GM23338 (cell line): ENCODE measurements at regions not wholly inside any gene's neighbourhood (a gene's known extent, or its start where the extent isn't known, plus 50 kb on each side); places are given as distances from the start of the nearest gene placed in this dataset.

Source experiments
- ATAC-seq: fragments of 200-7000 bp; cut with Tn5 transposase; 3 replicates; pipeline ENCODE4 v1.9.1; 2020
- DNase-seq: peaks from one replicate; pipeline ENCODE4 v3.0.0-alpha.2; 2015; ENCODE audit warnings: low spot score
- H2AFZ ChIP-seq: fragments of 200-600 bp; sonication (generic); 2 replicates; pipeline ENCODE4 v1.8.0; 2016; ENCODE audit warnings: antibody characterized with exemption, mild to moderate bottlenecking, moderate library complexity
- H3F3A ChIP-seq: fragments of 200-600 bp; sonication (generic); replicated peaks from 2 replicates; pipeline ENCODE4 v1.8.0; 2017; ENCODE audit warnings: antibody characterized with exemption, mixed run types, low read depth
- H3K27ac ChIP-seq: fragments of 200-600 bp; sonication (generic); 2 replicates; pipeline ENCODE4 v1.6.1; 2016; ENCODE audit warnings: low read depth
- H3K27me3 ChIP-seq: fragments of 200-600 bp; sonication (generic); 2 replicates; pipeline ENCODE4 v1.8.0; 2016; ENCODE audit warnings: mild to moderate bottlenecking, mixed run types, moderate library complexity; ENCODE audit not compliant: insufficient read depth
- H3K36me3 ChIP-seq: fragments of 200-600 bp; sonication (generic); 2 replicates; pipeline ENCODE4 v1.8.0; 2016; ENCODE audit warnings: mild to moderate bottlenecking; ENCODE audit not compliant: insufficient read depth
- H3K4me1 ChIP-seq: fragments of 200-600 bp; sonication (generic); 2 replicates; pipeline ENCODE4 v1.8.0; 2016; ENCODE audit warnings: mild to moderate bottlenecking, moderate library complexity; ENCODE audit not compliant: insufficient read depth
- H3K4me2 ChIP-seq: fragments of 200-600 bp; sonication (generic); 2 replicates; pipeline ENCODE4 v1.7.1; 2017; ENCODE audit warnings: mixed run types
- H3K4me3 ChIP-seq: fragments of 200-600 bp; sonication (generic); 2 replicates; pipeline ENCODE4 v1.6.1; 2016; ENCODE audit warnings: mixed run types
- H3K79me2 ChIP-seq: fragments of 200-600 bp; sonication (generic); replicated peaks from 2 replicates; pipeline ENCODE4 v1.8.0; 2017; ENCODE audit warnings: mild to moderate bottlenecking; ENCODE audit not compliant: insufficient read depth
- H3K9me2 ChIP-seq: fragments of 200-600 bp; sonication (generic); 2 replicates; pipeline ENCODE4 v1.8.0; 2017; ENCODE audit not compliant: insufficient read depth
- H4K20me1 ChIP-seq: fragments of 200-600 bp; sonication (generic); replicated peaks from 2 replicates; pipeline ENCODE4 v1.8.0; 2017; ENCODE audit warnings: mild to moderate bottlenecking; ENCODE audit not compliant: insufficient read depth
- H3K27ac Mint-ChIP-seq: 2 replicates; pipeline ENCODE4 v1.8.0; 2020; ENCODE audit warnings: inconsistent platforms, mild to moderate bottlenecking, moderate library complexity, mixed read lengths
- H3K27me3 Mint-ChIP-seq: 3 replicates; pipeline ENCODE4 v1.8.0; 2022; ENCODE audit warnings: low read depth, mild to moderate bottlenecking, moderate library complexity, mixed read lengths, inconsistent platforms; ENCODE audit not compliant: insufficient read depth, poor library complexity
- H3K36me3 Mint-ChIP-seq: 3 replicates; pipeline ENCODE4 v1.8.0; 2021; ENCODE audit warnings: low read depth, mild to moderate bottlenecking, inconsistent platforms, moderate library complexity, mixed read lengths
- H3K4me1 Mint-ChIP-seq: 3 replicates; pipeline ENCODE4 v1.8.0; 2020; ENCODE audit warnings: mild to moderate bottlenecking, inconsistent platforms, mixed read lengths
- H3K4me3 Mint-ChIP-seq: 3 replicates; pipeline ENCODE4 v1.8.0; 2021; ENCODE audit warnings: moderate library complexity, mild to moderate bottlenecking, inconsistent platforms, mixed read lengths
- H3K9me3 Mint-ChIP-seq: 3 replicates; pipeline ENCODE4 v1.8.0; 2020; ENCODE audit warnings: moderate library complexity, mild to moderate bottlenecking, inconsistent platforms, mixed read lengths
- CREB1 ChIP-seq: fragments of 250-450 bp; sonication (Bioruptor Pico); IDR thresholded peaks from 2 replicates; pipeline ENCODE4 v1.5.0; 2020; ENCODE audit warnings: low read depth, mild to moderate bottlenecking, moderate library complexity
- EZH2 ChIP-seq: fragments of 200-600 bp; sonication (generic); IDR thresholded peaks from one replicate; pipeline ENCODE4 v1.8.0; 2017; ENCODE audit warnings: antibody characterized with exemption, mild to moderate bottlenecking, low read depth; ENCODE audit not compliant: unreplicated experiment
- EZH2phosphoT487 ChIP-seq: fragments of 200-600 bp; sonication (generic); IDR thresholded peaks from one replicate; pipeline ENCODE4 v1.8.1; 2018; ENCODE audit warnings: antibody characterized with exemption; ENCODE audit not compliant: unreplicated experiment
- JUNB ChIP-seq: IDR thresholded peaks from one replicate; pipeline ENCODE4 v1.6.1; 2016; ENCODE audit warnings: antibody characterized with exemption; ENCODE audit not compliant: unreplicated experiment
- NANOG ChIP-seq: IDR thresholded peaks from 2 replicates; pipeline ENCODE4 v1.6.1; 2016; ENCODE audit warnings: antibody characterized with exemption, borderline replicate concordance
- POLR2AphosphoS5 ChIP-seq: IDR thresholded peaks from 2 replicates; pipeline ENCODE4 v1.6.1; 2016; ENCODE audit warnings: antibody characterized with exemption, low read depth
- STAT1 ChIP-seq: IDR thresholded peaks from one replicate; pipeline ENCODE4 v1.6.1; 2016; ENCODE audit warnings: antibody characterized with exemption; ENCODE audit not compliant: unreplicated experiment
- ZNF114 ChIP-seq: fragments of 250-450 bp; sonication (Bioruptor Pico); IDR thresholded peaks from 2 replicates; pipeline ENCODE4 v1.5.0; 2020; ENCODE audit warnings: mild to moderate bottlenecking, moderate library complexity
- ZNF331 ChIP-seq: fragments of 250-450 bp; sonication (Bioruptor Pico); IDR thresholded peaks from 2 replicates; pipeline ENCODE4 v1.5.0; 2020; ENCODE audit warnings: low read depth, mild to moderate bottlenecking, moderate library complexity
- TF ChIP-seq, protein P1 (sequence below): fragments of 250-450 bp; sonication (Bioruptor Pico); IDR thresholded peaks from 2 replicates; pipeline ENCODE4 v1.5.0; 2020; ENCODE audit warnings: mild to moderate bottlenecking, moderate library complexity
- TF ChIP-seq, protein P2 (sequence below): IDR thresholded peaks from 2 replicates; pipeline ENCODE4 v1.6.1; 2016; ENCODE audit warnings: antibody characterized with exemption
- TF ChIP-seq, protein P3 (sequence below): IDR thresholded peaks from one replicate; pipeline ENCODE4 v1.6.1; 2018; ENCODE audit warnings: antibody characterized with exemption; ENCODE audit not compliant: unreplicated experiment

DNA sequence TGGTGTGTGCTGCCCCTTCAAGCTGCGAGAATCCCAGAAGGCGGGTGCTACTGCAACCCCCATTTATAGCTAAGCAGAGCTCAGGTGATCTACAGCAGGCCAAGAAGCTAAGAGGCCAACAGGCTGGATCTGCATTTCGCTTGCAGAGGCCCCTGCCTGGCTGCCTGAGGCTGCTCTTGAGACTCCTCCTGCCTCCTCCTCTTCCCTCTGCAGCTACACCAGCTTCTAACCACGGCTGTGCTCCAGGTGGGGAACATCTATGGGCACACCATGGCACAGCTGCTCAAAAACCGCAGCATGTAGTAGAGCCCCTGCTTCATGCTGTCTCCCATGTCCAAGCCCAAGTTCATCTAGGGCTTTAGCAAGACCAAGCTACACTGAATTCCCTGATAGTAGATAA, 72.9 kb upstream of the ZNF678 start (continued):
- TF ChIP-seq, protein P1, sequence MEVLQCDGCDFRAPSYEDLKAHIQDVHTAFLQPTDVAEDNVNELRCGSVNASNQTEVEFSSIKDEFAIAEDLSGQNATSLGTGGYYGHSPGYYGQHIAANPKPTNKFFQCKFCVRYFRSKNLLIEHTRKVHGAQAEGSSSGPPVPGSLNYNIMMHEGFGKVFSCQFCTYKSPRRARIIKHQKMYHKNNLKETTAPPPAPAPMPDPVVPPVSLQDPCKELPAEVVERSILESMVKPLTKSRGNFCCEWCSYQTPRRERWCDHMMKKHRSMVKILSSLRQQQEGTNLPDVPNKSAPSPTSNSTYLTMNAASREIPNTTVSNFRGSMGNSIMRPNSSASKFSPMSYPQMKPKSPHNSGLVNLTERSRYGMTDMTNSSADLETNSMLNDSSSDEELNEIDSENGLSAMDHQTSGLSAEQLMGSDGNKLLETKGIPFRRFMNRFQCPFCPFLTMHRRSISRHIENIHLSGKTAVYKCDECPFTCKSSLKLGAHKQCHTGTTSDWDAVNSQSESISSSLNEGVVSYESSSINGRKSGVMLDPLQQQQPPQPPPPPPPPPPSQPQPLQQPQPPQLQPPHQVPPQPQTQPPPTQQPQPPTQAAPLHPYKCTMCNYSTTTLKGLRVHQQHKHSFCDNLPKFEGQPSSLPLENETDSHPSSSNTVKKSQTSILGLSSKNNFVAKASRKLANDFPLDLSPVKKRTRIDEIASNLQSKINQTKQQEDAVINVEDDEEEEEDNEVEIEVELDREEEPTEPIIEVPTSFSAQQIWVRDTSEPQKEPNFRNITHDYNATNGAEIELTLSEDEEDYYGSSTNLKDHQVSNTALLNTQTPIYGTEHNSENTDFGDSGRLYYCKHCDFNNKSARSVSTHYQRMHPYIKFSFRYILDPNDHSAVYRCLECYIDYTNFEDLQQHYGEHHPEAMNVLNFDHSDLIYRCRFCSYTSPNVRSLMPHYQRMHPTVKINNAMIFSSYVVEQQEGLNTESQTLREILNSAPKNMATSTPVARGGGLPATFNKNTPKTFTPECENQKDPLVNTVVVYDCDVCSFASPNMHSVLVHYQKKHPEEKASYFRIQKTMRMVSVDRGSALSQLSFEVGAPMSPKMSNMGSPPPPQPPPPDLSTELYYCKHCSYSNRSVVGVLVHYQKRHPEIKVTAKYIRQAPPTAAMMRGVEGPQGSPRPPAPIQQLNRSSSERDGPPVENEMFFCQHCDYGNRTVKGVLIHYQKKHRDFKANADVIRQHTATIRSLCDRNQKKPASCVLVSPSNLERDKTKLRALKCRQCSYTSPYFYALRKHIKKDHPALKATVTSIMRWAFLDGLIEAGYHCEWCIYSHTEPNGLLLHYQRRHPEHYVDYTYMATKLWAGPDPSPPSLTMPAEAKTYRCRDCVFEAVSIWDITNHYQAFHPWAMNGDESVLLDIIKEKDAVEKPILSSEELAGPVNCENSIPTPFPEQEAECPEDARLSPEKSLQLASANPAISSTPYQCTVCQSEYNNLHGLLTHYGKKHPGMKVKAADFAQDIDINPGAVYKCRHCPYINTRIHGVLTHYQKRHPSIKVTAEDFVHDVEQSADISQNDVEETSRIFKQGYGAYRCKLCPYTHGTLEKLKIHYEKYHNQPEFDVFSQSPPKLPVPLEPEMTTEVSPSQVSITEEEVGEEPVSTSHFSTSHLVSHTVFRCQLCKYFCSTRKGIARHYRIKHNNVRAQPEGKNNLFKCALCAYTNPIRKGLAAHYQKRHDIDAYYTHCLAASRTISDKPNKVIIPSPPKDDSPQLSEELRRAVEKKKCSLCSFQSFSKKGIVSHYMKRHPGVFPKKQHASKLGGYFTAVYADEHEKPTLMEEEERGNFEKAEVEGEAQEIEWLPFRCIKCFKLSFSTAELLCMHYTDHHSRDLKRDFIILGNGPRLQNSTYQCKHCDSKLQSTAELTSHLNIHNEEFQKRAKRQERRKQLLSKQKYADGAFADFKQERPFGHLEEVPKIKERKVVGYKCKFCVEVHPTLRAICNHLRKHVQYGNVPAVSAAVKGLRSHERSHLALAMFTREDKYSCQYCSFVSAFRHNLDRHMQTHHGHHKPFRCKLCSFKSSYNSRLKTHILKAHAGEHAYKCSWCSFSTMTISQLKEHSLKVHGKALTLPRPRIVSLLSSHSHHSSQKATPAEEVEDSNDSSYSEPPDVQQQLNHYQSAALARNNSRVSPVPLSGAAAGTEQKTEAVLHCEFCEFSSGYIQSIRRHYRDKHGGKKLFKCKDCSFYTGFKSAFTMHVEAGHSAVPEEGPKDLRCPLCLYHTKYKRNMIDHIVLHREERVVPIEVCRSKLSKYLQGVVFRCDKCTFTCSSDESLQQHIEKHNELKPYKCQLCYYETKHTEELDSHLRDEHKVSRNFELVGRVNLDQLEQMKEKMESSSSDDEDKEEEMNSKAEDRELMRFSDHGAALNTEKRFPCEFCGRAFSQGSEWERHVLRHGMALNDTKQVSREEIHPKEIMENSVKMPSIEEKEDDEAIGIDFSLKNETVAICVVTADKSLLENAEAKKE (CRISPR knock-in tag), result no peak
- TF ChIP-seq STAT1 (no peak), POLR2AphosphoS5 (no peak), CREB1 (CRISPR knock-in tag) (no peak), NANOG (no peak), EZH2phosphoT487 (no peak), ZNF331 (CRISPR knock-in tag) (no peak), EZH2 (no peak)

DNA sequence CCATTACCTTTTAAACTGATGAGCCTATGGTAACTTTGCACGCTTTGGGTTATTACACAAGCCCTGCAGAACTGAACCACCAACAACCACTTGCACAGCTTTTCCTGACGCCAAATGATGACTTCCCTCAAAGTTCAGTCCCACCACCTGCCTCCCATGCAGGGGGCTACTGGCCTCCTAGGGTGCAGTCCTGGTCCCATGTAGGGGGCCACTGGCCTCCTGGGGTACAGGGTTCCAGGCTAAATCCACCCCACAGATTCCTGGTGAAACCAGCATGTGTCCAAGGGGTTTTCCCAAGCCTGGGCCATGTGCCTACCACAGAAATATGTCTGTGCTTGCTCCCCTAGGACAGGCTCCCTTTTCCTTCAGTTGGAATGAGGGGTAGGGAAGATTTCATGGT, 73.4 kb upstream of the ZNF678 start:
- Mint-ChIP-seq H3K27ac (no peak overlapping the region), H3K27me3 (peaks cover 5% of the 10 kb centered on the region), H3K4me3 (no peak overlapping the region), H3K9me3 (peaks cover 32% of the 10 kb centered on the region), H3K4me1 (no peaks in the 10 kb centered on the region), H3K36me3 (peaks cover 19% of the 10 kb centered on the region)
- Histone ChIP-seq H2AFZ (no peak overlapping the region), H3K4me3 (no peak overlapping the region), H3K36me3 (no peaks in the 10 kb centered on the region), H3K27ac (no peak overlapping the region), H3K9me2 (0 out of 2 replicates have a peak, but pooled peaks cover 4% of the 10 kb centered on the region), H3K79me2 (no peaks in the 10 kb centered on the region), H3K4me2 (no peak overlapping the region), H4K20me1 (no peaks in the 10 kb centered on the region; the same call in 1 of the 2 replicates), H3K27me3 (no peaks in the 10 kb centered on the region), H3F3A (no peaks in the 10 kb centered on the region), H3K4me1 (no peaks in the 10 kb centered on the region)
- DNase-seq (no peak), ATAC-seq (no peak)
- TF ChIP-seq ZNF114 (CRISPR knock-in tag) (no peak), POLR2AphosphoS5 (no peak), STAT1 (no peak), ZNF331 (CRISPR knock-in tag) (no peak), JUNB (no peak), EZH2 (no peak), EZH2phosphoT487 (no peak)
- TF ChIP-seq, protein P2, sequence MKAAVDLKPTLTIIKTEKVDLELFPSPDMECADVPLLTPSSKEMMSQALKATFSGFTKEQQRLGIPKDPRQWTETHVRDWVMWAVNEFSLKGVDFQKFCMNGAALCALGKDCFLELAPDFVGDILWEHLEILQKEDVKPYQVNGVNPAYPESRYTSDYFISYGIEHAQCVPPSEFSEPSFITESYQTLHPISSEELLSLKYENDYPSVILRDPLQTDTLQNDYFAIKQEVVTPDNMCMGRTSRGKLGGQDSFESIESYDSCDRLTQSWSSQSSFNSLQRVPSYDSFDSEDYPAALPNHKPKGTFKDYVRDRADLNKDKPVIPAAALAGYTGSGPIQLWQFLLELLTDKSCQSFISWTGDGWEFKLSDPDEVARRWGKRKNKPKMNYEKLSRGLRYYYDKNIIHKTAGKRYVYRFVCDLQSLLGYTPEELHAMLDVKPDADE, result no peak
- TF ChIP-seq, protein P3, sequence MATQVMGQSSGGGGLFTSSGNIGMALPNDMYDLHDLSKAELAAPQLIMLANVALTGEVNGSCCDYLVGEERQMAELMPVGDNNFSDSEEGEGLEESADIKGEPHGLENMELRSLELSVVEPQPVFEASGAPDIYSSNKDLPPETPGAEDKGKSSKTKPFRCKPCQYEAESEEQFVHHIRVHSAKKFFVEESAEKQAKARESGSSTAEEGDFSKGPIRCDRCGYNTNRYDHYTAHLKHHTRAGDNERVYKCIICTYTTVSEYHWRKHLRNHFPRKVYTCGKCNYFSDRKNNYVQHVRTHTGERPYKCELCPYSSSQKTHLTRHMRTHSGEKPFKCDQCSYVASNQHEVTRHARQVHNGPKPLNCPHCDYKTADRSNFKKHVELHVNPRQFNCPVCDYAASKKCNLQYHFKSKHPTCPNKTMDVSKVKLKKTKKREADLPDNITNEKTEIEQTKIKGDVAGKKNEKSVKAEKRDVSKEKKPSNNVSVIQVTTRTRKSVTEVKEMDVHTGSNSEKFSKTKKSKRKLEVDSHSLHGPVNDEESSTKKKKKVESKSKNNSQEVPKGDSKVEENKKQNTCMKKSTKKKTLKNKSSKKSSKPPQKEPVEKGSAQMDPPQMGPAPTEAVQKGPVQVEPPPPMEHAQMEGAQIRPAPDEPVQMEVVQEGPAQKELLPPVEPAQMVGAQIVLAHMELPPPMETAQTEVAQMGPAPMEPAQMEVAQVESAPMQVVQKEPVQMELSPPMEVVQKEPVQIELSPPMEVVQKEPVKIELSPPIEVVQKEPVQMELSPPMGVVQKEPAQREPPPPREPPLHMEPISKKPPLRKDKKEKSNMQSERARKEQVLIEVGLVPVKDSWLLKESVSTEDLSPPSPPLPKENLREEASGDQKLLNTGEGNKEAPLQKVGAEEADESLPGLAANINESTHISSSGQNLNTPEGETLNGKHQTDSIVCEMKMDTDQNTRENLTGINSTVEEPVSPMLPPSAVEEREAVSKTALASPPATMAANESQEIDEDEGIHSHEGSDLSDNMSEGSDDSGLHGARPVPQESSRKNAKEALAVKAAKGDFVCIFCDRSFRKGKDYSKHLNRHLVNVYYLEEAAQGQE, result no peak
